ENCODE measurements at regions not wholly inside any gene's neighbourhood (a gene's known extent, or its start where the extent isn't known, plus 50 kb on each side); places are given as distances from the start of the nearest gene placed in this dataset.
"Not testable (repeated sequence)": the region's sequence is repeated elsewhere in the genome, so short reads cannot be mapped to it uniquely, and the experiment has no call there.

- H3K4me3 ChIP-seq (replicated peaks in 1 of 3): no peak overlapping the region
- no peaks in the 10 kb centered on the region for H3K4me1 ChIP-seq
- no peak for DNase-seq
- H3K27me3 ChIP-seq: no peaks in the 10 kb centered on the region
- no peak overlapping the region for H3K27ac ChIP-seq
- no peak for TF ChIP-seq POLR2A (IDR thresholded peaks at IDR 0.05)
- TF ChIP-seq CTCF (IDR thresholded peaks at IDR 0.05): no peak
- no peaks in the 10 kb centered on the region for H3K9me3 ChIP-seq
- H3K36me3 ChIP-seq: no peaks in the 10 kb centered on the region
- WGBS, 2 donors: 91 to 93% methylated on average over 2 of the region's 2 CpGs
- intact Hi-C loops (cut with DNase I): no loop called here
These were observed 78.3 kb upstream of the RGS1 start for GRCh38 chr1:192497214-192497794.

- intact Hi-C loops (cut with DNase I): not testable (repeated sequence)
These were observed 77.5 kb upstream of the RGS1 start for GRCh38 chr1:192498092-192498491.

GRCh38 chr1:192499061-192499581 is 76.5 kb upstream of the RGS1 start:
- H3K27ac ChIP-seq; intact Hi-C loops (cut with DNase I); DNase-seq; H3K4me1 ChIP-seq; H3K9me3 ChIP-seq; H3K36me3 ChIP-seq; H3K4me3 ChIP-seq (replicated peaks in 1 of 3); H3K27me3 ChIP-seq: not testable (repeated sequence)
- 94 to 95% methylated on average over 4 to 21 of the region's 29 CpGs for WGBS, 2 donors

More at GRCh38 chr1:192498092-192498491, 77.5 kb upstream of the RGS1 start:
- not testable (repeated sequence) for H3K4me1 ChIP-seq; H3K9me3 ChIP-seq; H3K27ac ChIP-seq; DNase-seq; H3K4me3 ChIP-seq (replicated peaks in 1 of 3); H3K36me3 ChIP-seq; H3K27me3 ChIP-seq
- WGBS, 2 donors: 93 to 97% methylated on average over 13 of the region's 13 CpGs

GRCh38 chr1:192500541-192500940 is 75.0 kb upstream of the RGS1 start:
- not testable (repeated sequence) for DNase-seq

DNA sequence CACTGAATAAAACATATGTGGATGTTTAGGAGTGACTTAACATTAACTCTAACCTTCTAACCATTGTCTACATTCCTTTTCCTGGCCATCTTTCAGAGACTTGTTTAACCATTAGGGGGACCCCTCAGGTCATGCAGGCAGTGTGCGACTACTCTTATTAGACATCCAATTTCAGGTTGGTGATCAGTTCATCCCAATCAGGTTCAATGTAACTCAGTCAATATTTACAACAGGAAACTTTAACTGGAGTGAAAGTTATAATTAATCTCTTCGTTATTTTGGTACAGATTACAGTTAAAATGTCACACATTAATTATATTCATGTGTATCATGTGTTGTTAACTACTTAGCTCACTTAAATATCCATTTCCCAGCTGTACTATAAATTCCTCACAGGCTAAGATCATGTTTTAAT is 68.8 kb upstream of the RGS1 start:
- 61 to 70% methylated on average over 2 of the region's 2 CpGs for WGBS, 2 donors
- H3K27ac ChIP-seq: no peak overlapping the region
- H3K36me3 ChIP-seq: no peaks in the 10 kb centered on the region
- DNase-seq: no peak
- no peak overlapping the region for H3K4me3 ChIP-seq (replicated peaks in 1 of 3)
- no peaks in the 10 kb centered on the region for H3K9me3 ChIP-seq
- intact Hi-C loops (cut with DNase I): no loop called here
- no peaks in the 10 kb centered on the region for H3K4me1 ChIP-seq
- TF ChIP-seq CTCF (IDR thresholded peaks at IDR 0.05): no peak
- TF ChIP-seq POLR2A (IDR thresholded peaks at IDR 0.05): no peak
- H3K27me3 ChIP-seq: no peaks in the 10 kb centered on the region

More at GRCh38 chr1:192500541-192500940, 75.0 kb upstream of the RGS1 start:
- H3K4me3 ChIP-seq (replicated peaks in 1 of 3); H3K4me1 ChIP-seq; H3K36me3 ChIP-seq; H3K27ac ChIP-seq; H3K27me3 ChIP-seq; intact Hi-C loops (cut with DNase I); H3K9me3 ChIP-seq: not testable (repeated sequence)
- WGBS, 2 donors: 95 to 96% methylated on average over 23 of the region's 23 CpGs

GRCh38 chr1:192512426-192513162 is 63.0 kb upstream of the RGS1 start:
- DNase-seq: no peak
- H3K4me1 ChIP-seq: no peaks in the 10 kb centered on the region
- no peaks in the 10 kb centered on the region for H3K27me3 ChIP-seq
- no peak overlapping the region for H3K27ac ChIP-seq
- no peaks in the 10 kb centered on the region for H3K36me3 ChIP-seq
- H3K9me3 ChIP-seq: no peaks in the 10 kb centered on the region
- no peak overlapping the region for H3K4me3 ChIP-seq (replicated peaks in 1 of 3)
- TF ChIP-seq CTCF (IDR thresholded peaks at IDR 0.05): no peak
- no peak for TF ChIP-seq POLR2A (IDR thresholded peaks at IDR 0.05)
- 61 to 78% methylated on average over 2 of the region's 2 CpGs for WGBS, 2 donors
- intact Hi-C loops (cut with DNase I): no loop called here
